ENCODE measurements at regions not wholly inside any gene's neighbourhood (a gene's known extent, or its start where the extent isn't known, plus 50 kb on each side); places are given as distances from the start of the nearest gene placed in this dataset.

GRCh38 chr21:28714777-28715464, 277.8 kb downstream of the LTN1 start:
- TF ChIP-seq, protein P1, sequence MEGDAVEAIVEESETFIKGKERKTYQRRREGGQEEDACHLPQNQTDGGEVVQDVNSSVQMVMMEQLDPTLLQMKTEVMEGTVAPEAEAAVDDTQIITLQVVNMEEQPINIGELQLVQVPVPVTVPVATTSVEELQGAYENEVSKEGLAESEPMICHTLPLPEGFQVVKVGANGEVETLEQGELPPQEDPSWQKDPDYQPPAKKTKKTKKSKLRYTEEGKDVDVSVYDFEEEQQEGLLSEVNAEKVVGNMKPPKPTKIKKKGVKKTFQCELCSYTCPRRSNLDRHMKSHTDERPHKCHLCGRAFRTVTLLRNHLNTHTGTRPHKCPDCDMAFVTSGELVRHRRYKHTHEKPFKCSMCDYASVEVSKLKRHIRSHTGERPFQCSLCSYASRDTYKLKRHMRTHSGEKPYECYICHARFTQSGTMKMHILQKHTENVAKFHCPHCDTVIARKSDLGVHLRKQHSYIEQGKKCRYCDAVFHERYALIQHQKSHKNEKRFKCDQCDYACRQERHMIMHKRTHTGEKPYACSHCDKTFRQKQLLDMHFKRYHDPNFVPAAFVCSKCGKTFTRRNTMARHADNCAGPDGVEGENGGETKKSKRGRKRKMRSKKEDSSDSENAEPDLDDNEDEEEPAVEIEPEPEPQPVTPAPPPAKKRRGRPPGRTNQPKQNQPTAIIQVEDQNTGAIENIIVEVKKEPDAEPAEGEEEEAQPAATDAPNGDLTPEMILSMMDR (IDR thresholded peaks at IDR 0.05; ENCODE audit: insufficient read depth, low read length, poor library complexity, severe bottlenecking) = no peak
- TF ChIP-seq EZH2phosphoT487 (conservative IDR thresholded peaks at IDR 0.05; ENCODE audit: low read length) = no peak
